Activated CD8-positive, alpha-beta memory T cell treated with anti-CD3 and anti-CD28 coated beads, Interleukin-2, amount 50 U/mL, for 1 hour (primary cell): ENCODE measurements at regions not wholly inside any gene's neighbourhood (a gene's known extent, or its start where the extent isn't known, plus 50 kb on each side); places are given as distances from the start of the nearest gene placed in this dataset.

Source experiments
- DNase-seq: peaks from one replicate; pipeline ENCODE4 v3.0.0-alpha.2; 2020; ENCODE audit errors: extremely low read depth

DNA sequence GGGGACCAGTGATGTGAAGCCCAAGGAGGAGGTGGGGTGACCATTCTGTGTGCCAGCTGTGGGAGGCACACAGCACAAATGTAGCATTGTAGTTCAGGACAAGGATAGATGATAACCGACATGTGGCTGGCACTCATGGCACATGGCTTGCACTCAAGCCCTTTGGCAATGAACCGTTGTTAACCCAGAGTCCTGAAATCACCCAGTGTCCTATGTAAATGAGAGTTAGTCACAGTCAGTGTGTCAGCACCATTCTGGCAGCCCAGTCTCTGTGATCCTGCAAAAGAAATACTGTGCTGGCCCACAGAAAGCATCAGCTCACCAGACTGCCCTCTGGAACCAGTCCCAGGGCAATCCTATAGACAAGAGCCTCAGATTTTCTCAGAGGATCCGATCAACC lies 339.3 kb downstream of the MID1IP1 start:
- no peak for DNase-seq

DNA sequence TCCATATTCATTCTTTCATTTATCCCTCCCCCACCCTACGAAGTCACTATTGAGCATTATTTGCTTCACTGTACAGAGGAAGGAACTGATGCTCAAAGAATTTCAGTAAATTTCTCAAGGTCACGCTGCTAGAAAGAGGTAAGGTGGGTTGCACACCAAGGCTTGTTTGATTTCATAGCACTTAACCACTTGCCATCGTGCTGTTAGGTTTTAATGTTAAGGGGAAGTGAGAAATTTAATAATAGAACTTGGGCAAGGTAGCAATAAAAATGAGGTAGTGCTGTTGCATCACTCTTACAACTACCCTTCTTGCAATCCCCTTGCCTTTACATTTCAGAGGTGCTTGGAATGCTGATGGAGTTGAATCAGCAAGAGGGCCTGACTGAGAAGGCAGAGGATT lies 343.1 kb downstream of the MID1IP1 start:
- no peak for DNase-seq

DNA sequence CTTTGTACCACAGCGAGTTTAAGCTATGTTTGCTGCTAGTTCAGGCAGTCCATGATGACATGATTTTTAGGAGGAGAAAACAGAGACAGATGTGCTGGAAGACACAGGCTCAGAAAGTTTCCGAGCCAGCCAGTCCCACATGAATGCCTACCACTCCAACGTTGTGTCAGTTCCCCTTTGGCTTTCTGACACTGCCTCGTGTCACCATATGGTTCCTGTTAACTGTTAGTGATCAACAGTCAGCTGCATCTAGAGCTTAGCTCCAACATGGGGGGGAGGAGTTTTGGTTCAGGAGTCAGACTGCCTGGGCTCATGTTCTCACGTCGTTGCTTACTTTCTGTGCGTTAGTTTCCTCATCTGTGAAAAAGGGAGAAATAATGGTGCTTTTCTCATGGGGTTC lies 343.7 kb downstream of the MID1IP1 start:
- no peak for DNase-seq

DNA sequence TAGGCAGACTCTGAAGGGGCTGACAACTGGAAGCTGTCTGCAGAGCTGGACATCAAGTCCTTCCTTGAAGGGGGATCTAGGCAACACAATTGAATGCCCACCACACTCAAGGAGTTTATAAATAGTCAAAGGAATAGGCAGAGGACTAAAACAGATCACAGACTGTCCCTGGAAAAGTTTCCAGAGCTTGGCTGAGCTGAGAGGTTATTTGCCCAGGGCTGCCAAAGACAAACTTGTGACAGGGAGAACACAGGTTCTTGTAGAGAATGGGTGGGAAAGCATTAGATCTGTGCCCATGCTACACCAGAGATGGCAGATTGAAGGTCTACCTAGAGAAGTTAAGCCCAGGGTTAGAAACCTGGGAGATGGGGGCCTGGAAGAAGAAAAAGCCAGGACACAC lies 344.6 kb downstream of the MID1IP1 start:
- DNase-seq: no peak

DNA sequence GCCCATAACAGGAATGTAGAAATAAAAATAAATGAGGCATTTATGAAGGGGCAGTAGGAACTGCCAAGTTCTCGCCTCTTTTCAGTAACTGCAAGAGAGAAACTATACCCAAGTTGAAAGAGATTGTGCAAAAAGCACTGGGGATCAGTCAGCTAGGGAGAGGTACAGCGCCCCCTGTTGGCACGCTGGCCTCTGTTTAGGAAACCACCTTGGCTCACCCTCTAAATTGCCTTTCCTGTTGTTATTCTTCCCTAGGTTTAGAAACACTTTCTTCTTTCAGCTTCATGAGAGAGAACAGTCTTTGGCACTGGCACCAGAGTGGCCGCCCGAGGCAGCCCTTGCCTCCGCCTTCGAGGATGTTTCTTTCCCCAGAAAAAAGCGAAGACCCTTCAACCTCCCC lies 348.5 kb downstream of the MID1IP1 start:
- DNase-seq: no peak

DNA sequence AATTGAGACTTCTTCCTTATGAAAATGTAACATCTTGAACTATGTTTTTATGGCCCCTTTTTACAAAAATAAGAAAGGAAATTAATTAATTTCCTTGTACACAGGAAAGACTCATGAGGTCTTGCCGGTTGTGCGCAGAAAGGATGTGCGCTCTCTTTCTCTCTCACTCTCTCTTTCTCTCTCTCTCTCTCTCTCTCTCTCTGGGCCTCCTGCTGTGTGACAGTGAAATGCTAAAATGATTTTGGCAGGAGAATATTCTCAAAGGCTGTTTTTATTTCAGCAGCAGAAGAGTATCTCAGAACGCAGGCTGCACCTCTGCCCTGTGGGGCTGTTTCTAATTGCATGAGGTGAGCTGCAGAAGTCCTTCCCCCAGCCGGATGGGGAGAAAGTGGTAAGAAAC lies 349.0 kb downstream of the MID1IP1 start:
- no peak for DNase-seq

DNA sequence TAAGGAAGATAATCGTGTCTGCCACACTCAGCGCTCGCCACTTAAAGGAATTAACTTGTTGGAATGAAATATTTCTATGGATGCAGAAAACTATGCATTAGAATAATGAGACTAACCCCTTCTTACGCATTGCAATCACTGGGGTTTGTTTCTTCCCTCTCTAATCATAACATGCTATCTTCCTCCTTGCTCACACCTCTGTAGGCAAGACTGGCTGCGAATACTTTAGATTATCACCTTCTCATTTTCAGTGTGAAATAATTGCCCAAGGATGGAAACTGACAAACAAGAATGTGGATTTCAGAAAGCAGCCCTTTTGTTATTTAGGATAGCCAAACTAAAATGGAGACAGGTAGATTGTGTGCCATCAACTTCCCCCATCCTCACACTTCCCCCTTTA lies 349.4 kb downstream of the MID1IP1 start:
- no peak for DNase-seq

DNA sequence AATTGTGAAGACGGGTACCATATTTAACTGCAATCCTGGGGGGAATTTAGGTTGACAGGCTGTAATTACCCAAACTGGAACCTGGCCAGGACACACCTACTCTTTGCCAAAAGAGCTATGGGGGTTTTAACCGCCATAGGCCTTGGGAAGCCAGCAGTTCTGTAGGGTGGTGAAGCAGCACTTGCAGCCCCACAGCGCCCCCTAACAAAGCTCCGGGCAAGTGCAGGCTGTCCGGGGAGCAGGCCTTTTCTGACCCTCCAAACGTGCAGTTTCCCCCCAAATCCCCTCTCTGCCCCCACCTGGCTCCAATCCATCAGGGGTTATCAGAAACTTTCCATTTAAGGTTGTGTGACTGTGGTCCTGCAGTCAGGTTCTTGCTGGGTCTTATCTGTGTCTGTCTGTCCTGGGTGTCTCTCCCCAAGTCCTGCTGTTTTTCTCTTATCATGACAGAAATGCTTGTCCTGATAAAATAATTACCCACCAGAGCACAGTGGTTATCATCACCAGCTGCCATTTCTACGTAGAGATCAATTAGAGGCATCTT lies 350.9 kb downstream of the MID1IP1 start:
- no peak for DNase-seq

DNA sequence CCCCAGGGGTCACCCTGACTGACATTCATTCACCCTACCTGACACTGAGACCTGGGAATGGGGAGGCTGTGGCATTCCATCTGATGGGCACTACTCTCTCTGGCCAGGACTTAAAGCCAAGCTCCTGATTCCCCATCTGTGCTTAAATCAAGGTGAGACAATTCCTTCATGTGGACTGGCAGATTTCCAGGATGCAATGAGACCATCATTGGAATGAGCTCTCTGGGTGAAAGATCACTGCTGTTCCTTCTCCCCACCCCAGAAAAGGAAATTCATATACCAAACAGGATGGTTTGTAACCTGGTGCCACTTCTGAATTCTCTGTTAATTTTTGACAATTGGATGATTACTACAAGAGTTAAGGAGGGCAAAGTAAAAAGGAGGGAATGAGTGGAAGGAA lies 354.8 kb downstream of the MID1IP1 start:
- no peak for DNase-seq

DNA sequence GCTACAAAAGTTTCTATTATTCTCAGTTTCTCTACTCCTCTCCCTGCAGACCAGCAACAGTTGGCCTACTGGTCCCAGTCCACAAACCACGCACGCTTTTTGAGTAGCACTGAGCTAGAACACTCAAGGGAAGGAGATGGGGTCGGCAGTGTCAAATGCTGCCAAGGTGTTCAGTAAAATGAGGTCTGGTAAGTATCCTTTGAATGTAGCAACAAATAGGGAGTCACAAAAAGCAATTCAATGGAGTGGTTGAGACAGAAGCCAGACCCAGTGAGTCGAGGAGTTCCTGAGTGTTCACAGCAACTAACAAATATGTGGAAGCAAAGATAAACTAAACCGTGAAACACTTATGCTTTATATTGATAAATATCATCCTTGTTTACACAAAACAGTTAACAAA lies 355.7 kb downstream of the MID1IP1 start:
- no peak for DNase-seq

DNA sequence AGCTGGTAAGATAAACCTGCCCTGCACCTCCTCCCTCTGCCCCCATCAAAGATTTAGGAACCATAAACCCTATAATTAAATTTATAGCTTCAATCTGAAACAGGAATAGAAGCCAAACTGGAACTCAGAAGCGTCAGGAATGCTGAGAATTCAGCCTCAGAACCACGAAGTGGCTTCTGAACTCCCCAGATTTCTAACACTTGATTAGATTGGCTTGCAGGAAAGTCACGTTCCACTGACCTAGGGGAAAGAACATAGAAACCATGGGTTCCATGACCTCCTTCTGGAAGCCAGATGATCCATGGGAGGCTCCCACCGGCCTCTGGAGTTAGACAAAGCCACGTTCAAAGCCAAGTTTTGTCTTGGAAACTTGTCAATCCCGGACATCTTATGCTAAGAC lies 356.5 kb downstream of the MID1IP1 start:
- no peak for DNase-seq

DNA sequence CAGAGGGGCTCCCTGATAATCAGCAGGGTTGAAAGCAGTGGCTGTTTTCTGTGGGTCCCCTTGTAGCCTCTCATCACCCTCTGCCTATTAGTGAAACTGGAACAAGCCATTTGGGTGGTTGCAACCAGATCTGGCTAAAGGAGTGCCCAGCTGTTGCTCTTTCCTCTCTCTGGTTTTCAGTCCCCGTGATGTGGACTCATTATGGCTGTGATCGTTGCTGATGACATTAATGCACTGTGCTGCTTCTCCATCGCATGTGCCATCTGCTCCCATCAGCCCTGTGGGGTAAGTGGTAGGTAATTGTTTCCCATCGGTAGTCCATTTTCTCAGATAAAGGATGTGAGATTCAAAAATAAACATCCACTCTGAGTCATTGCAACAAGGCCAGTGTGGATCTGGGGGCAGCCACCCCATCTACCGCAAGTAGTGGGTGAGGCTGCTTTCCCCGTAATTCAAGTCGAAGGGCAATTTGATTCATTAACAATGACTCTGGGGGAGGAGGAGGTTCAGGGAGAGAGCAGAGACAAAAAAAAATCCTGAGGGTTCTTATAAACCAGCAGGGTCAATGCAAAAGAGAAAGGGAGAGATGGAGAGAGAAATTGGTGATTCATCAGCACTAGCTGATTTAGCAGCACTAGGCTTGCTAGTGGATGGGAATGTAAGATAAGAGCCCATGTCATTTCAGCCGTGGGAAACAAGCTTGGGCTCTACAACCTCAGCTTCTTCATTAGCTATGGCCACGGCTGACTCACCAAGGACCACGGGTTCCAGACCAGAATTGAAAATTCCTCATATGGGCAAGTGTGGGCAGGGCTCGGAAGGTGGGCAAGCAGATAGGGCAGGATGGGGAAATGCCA lies 357.8 kb downstream of the MID1IP1 start:
- DNase-seq: no peak

DNA sequence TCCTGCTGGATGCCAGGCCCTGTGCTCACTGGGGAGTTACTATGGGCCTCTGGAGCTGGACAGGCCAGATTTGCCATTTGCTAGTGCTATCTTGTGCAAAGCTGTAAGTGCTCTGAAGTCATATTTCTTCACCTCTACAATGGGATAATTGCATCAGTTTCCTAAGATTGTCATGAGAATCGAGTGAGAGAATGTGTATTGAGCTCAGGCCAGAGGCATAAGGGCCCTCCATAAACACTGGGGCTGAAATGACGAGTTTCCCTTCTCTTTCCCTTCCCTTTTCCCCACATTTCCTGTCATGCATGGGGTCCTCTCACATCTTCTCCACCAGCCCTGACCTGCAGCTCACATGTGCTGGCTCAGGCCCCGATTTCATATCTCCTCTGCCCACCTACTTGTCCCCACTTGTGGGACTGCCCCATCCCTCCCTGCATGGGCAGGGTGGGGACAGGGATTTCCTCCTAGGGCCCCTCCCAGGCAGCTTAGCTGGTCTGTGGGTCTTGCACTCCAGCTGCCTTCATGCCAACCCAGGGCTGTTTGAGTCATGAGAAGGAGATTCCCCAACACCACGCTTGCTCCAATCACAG lies 358.8 kb downstream of the MID1IP1 start:
- no peak for DNase-seq

DNA sequence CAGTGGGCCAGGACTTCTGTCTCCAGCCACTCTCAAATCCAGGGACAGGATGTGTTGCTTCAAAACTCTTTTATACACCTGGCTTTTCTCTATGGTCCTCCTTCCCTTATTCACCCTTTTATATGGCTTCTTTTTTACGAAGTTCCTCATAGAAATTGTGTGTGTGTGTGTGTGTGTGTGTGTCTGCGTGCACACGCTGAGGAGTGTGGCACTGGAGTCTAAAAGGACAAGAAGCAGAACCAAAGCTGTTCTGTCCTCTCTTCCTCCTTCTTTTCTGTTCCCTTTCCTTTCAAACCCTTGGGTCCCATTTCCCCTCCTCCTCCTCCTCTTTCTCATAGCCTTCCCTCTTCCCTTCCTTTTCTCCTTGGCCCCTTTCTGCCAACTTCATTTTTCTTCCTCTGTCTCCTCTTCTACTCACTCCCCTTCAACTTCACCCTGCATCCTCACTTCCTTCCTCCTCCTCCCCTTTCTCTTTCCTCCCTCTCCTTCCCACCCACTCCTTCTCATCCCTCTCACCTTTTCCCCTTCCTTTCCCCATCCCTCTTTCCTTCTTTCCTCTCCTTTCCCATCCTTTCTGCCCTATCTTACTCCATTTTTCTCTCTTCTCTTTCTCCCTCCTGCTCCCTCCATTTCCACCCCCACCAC lies 360.5 kb downstream of the MID1IP1 start:
- no peak for DNase-seq

DNA sequence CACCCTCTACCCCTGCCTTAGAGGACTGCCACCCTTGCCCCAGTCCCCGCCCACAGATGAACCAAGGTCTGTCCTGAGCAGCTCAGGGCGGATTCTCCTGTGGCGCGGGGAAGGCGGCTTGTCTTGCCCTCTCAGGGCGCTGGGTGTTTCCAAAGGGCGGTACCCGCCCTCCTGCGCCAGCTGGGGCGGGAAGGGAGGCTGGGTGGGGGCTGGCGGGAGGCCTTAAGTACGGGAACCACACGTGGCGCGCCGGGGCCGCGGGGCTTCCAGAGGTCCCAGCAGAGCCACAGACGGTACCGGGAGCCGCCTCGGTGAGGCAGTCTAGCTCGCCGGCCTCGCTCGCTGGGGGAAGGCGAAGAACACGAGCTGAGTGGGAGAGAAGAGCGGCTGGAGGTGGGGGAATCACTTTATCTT lies 361.1 kb downstream of the MID1IP1 start:
- DNase-seq: no peak

DNA sequence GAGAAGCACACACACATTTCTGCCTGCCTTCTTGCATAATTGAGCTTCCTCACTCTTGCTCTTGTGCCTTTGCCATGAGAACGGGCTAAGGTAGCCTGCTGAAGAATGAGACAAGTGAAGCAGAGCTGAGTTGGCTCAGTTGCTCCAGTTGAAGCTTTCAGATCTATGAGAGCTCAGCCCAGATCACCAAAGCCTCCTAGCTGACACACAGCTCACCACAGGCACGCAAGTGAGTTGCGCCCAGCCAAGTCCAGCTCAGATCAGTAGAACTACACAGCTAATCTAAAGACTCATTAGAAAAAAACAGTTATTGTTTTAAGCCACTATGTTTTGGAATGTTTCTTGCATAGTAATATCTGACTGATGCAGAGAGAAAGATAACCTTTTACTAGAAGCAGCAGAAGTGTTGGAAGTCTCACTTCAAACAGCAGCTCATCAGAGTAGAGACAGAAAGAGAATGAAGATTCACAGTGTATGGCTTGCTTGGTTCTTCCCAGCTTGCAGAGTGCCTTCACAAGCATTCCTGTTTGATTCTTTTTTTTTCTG lies 362.4 kb downstream of the MID1IP1 start:
- DNase-seq: no peak

DNA sequence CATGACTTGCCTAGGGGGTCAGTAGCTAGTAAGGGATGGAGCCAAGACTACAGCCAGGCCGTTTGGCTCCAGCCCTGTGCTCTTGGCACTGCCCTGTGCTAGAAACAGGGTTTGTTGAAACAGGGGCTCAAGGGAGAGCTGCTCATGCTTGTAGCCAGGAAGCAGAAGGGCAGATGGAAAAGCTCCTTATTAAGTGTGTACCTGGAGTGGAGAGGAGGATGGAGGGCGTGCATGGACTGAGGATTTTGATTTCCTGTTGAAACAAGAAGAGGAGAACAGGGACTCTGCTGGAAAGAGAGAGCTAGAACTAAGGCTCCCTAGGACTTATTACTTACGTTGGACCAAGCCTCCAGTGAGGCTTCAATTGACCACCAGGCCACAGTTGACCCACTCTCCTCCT lies 363.0 kb downstream of the MID1IP1 start:
- no peak for DNase-seq

DNA sequence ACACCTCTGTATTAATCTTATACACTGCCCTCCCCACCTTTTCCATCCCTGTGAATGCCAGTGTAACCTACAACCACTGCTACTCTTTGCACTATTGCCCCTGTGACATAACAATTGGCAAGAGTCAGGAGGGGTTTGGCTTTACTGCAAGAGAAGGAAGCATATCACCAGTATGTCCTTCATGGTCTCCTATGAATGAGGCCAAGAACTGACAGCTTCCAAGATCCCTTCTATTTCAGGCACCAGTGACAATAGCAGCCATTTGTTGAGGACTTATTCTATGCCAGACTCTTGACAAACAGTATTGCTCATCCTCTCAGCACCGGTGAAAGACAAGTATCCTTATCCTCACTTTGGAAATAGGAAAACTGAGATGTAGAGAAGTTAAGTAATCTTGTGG lies 363.9 kb downstream of the MID1IP1 start:
- no peak for DNase-seq

DNA sequence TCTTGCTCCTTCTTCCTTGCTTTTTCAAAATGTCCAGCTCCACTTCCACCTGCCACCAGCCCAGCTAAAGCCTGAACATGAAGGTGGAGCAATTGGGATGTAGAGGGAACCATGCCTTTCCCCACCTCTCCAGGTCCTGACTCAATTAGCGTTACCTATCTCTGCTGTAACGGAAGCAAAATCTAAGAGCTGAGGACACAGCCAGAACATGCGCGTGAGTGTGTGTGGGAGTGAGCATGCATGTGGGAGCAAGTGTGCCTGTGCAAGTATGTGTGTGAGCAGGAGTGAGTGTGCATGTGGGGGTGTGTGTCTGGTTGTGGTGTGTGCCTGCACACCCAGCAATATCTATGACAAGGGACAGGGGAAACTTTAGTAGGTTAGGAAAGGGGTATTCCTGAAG lies 364.5 kb downstream of the MID1IP1 start:
- no peak for DNase-seq

DNA sequence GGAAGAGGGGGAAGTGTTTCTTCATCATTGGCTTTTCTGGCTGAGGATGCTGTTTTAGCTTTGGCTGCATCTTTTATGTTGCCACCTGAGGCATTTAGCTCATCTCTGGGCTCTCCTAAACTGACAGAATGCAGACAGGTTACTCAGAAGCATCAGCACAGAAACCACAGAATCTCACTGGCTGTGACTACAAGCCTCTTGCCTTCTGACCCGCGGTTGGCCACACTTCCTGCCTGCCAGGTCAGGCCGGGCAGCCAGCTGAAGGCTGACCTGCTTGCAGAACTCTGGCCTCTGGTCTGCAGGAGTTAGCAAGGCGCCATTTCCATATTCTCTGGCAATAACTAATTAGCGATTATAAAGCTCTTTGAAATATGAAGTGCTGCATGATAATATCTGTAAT lies 366.5 kb downstream of the MID1IP1 start:
- no peak for DNase-seq

DNA sequence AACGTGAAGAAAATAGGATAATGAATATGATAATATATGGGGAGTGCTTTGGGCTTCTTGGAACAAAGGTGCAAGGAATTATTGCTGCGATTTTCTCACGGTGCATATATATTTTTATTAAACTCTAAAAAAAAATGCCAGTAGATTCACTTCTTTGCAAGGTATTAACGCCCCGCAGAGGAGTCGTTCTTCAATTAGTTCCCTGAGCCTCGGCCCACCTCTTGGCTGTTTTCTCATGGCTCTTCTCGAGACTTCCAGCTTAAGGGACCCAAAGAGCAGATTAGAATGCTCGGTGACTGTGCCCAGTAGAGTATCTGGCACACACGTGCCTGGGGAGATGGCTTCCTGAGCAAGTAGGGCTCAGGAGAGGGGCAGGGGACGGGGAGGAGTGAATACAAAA lies 367.4 kb downstream of the MID1IP1 start:
- no peak for DNase-seq

DNA sequence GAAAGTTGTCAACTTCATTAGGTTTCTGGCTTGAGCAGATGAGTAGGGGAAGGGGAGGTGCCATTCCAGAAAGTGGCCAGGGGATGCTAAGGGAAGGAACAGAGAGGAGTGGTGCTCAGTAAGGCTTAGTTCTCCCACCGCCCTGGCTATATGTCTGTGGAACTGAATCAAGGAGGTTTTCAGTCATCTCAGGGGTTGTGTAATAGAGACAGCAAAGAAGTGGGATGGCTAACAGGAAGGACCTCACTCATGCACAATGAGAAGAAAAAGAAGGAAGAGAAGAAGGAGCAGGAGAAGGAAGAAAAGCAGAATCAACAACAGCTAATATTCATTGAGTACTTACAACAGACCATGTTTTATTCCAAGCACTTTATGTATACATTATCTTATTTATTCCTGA lies 368.7 kb downstream of the MID1IP1 start:
- no peak for DNase-seq

DNA sequence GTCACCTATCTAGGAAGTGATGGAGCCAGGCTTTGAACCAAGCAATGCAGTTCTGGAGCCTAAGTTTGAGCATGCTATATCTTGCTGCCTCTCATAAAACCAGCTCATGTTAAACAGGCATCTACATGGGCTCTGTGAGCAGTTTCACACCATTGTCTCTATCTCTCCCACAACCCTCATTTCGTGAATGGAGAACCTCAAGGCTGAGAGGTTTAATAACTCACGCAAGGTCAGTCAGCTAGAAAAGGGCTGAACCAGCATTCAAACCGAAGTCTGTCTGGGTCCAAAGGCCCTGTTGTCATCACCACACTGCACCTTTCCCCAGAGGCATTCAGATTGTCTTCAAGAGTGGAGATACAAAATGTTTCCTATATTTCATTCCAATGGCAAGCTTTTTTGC lies 369.2 kb downstream of the MID1IP1 start:
- DNase-seq: no peak
